Tibial nerve (tissue), 4 donors: ENCODE measurements at regions not wholly inside any gene's neighbourhood (a gene's known extent, or its start where the extent isn't known, plus 50 kb on each side); places are given as distances from the start of the nearest gene placed in this dataset.

Experiments used
- DNase-seq, 2 donors: peaks; one replicate each; pipeline ENCODE4 v3.0.0-alpha.2; 2019; ENCODE audit warnings: low spot score in 2 of 2
- H3K27ac ChIP-seq, 4 donors: fragments of 200-600 bp; sonication (generic) in 3 of 4; one replicate each; pipeline ENCODE4 v1.5.1; 2017 to 2019; ENCODE audit warnings: mild to moderate bottlenecking in 1 of 4
- H3K27me3 ChIP-seq, 2 donors: fragments of 200-600 bp; sonication (generic) in 1 of 2; one replicate each; pipeline versions ENCODE4 v1.5.1 to v1.6.0; 2017 to 2019
- H3K36me3 ChIP-seq, 3 donors: fragments of 200-600 bp; sonication (generic); one replicate each; pipeline ENCODE4 v1.5.1; 2018 to 2019
- H3K4me1 ChIP-seq, 4 donors: fragments of 200-600 bp; sonication (generic) in 3 of 4; one replicate each; pipeline ENCODE4 v1.5.1; 2017 to 2019
- H3K4me3 ChIP-seq, 4 donors: fragments of 200-600 bp; sonication (generic) in 3 of 4; one replicate each; pipeline ENCODE4 v1.5.1; 2017 to 2019; ENCODE audit warnings: mild to moderate bottlenecking in 1 of 4, moderate library complexity in 1 of 4
- H3K9me3 ChIP-seq, 4 donors: fragments of 200-600 bp; sonication (generic) in 3 of 4; one replicate each; pipeline ENCODE4 v1.5.1; 2017 to 2019
- EP300 ChIP-seq, 2 donors: sonication (generic); formaldehyde crosslinking; IDR thresholded peaks; one replicate each; pipeline ENCODE4 v1.6.1; 2017; ENCODE audit warnings: antibody characterized with exemption in 2 of 2, mild to moderate bottlenecking in 1 of 2
- POLR2A ChIP-seq, 2 donors: fragments of 450-650 bp; IDR thresholded peaks; one replicate each; pipeline ENCODE4 v1.6.1; 2017; ENCODE audit warnings: antibody characterized with exemption in 2 of 2, mild to moderate bottlenecking in 2 of 2, moderate library complexity in 2 of 2
- WGBS, 2 donors: methylation state at CpG; one replicate each; pipeline ENCODE4 v1.1.5; 2018; 5-methylcytosine and 5-hydroxymethylcytosine counted together
- TF ChIP-seq, protein P1 (sequence below), 5 experiments: fragments of 200-600 bp in 3 of 5; fragments of 450-650 bp in 2 of 5; sonication (generic) in 3 of 5; IDR thresholded peaks; one replicate each; pipeline ENCODE4 v1.5.1; 2016 to 2019; ENCODE audit warnings: antibody characterized with exemption in 5 of 5, mild to moderate bottlenecking in 3 of 5, moderate library complexity in 2 of 5

- DNase-seq = no peak
- TF ChIP-seq, protein P1, sequence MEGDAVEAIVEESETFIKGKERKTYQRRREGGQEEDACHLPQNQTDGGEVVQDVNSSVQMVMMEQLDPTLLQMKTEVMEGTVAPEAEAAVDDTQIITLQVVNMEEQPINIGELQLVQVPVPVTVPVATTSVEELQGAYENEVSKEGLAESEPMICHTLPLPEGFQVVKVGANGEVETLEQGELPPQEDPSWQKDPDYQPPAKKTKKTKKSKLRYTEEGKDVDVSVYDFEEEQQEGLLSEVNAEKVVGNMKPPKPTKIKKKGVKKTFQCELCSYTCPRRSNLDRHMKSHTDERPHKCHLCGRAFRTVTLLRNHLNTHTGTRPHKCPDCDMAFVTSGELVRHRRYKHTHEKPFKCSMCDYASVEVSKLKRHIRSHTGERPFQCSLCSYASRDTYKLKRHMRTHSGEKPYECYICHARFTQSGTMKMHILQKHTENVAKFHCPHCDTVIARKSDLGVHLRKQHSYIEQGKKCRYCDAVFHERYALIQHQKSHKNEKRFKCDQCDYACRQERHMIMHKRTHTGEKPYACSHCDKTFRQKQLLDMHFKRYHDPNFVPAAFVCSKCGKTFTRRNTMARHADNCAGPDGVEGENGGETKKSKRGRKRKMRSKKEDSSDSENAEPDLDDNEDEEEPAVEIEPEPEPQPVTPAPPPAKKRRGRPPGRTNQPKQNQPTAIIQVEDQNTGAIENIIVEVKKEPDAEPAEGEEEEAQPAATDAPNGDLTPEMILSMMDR (IDR thresholded peaks at IDR 0.05) = no peak
- no peak for TF ChIP-seq POLR2A (IDR thresholded peaks at IDR 0.05)
- no peak for TF ChIP-seq EP300 (IDR thresholded peaks at IDR 0.05)
- Histone ChIP-seq H3K27ac (no peak overlapping the region), H3K4me1 (no peaks in the 10 kb centered on the region), H3K36me3 (no peaks in the 10 kb centered on the region), H3K9me3 (no peaks in the 10 kb centered on the region), H3K27me3 (no peaks in the 10 kb centered on the region), H3K4me3 (no peak overlapping the region)
Measured at GRCh38 chr6:68427630-68428029, 207.5 kb upstream of the ADGRB3 start.

- no peak for DNase-seq
- Histone ChIP-seq H3K27me3 (no peaks in the 10 kb centered on the region), H3K4me1 (no peaks in the 10 kb centered on the region), H3K9me3 (no peaks in the 10 kb centered on the region), H3K4me3 (no peak overlapping the region), H3K27ac (no peak overlapping the region), H3K36me3 (no peaks in the 10 kb centered on the region)
- WGBS, 2 donors = 78 to 81% methylated on average over 2 of the region's 2 CpGs
- TF ChIP-seq EP300 (IDR thresholded peaks at IDR 0.05) = no peak
- TF ChIP-seq, protein P1 (IDR thresholded peaks at IDR 0.05) = no peak
- no peak for TF ChIP-seq POLR2A (IDR thresholded peaks at IDR 0.05)
Measured at GRCh38 chr6:68410021-68410420, 225.1 kb upstream of the ADGRB3 start.

DNA sequence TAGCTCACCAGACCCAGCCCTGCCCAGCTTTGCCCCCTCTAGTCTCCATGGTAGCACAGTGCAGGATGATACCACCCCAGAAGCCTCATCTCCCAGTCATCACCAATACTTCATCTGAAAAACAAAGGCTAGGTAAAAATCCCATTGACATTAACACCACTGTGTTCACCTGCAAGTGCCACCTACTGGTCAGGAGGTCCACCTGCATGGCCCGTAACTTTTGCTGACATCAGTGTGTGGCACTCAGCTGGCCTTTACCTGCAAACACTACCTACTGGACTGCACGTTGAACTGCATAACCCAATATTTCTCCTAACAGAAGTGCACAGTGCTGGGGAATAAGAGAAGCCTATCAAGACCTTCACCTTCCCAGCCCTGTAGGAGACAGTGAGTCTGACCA lies 234.7 kb upstream of the ADGRB3 start:
- WGBS, 2 donors = 88 to 90% methylated on average over 2 of the region's 2 CpGs

GRCh38 chr6:68391953-68392352 lies 243.1 kb upstream of the ADGRB3 start:
- DNase-seq = no peak
- no peak overlapping the region for H3K27ac ChIP-seq
- H3K27me3 ChIP-seq = no peaks in the 10 kb centered on the region
- H3K9me3 ChIP-seq = no peaks in the 10 kb centered on the region
- no peaks in the 10 kb centered on the region for H3K36me3 ChIP-seq
- no peaks in the 10 kb centered on the region for H3K4me1 ChIP-seq
- no peak overlapping the region for H3K4me3 ChIP-seq
- TF ChIP-seq, protein P1 (IDR thresholded peaks at IDR 0.05) = no peak
- TF ChIP-seq EP300 (IDR thresholded peaks at IDR 0.05) = no peak
- no peak for TF ChIP-seq POLR2A (IDR thresholded peaks at IDR 0.05)

More for the DNA sequence above, 234.7 kb upstream of the ADGRB3 start:
- H3K27ac ChIP-seq = no peak overlapping the region
- no peaks in the 10 kb centered on the region for H3K27me3 ChIP-seq
- no peaks in the 10 kb centered on the region for H3K4me1 ChIP-seq
- no peak for DNase-seq
- no peaks in the 10 kb centered on the region for H3K36me3 ChIP-seq
- H3K9me3 ChIP-seq = peaks cover 0 to 25% (median 0%) of the 10 kb centered on the region in 4 donors
- H3K4me3 ChIP-seq = no peak overlapping the region
- TF ChIP-seq POLR2A (IDR thresholded peaks at IDR 0.05) = no peak
- TF ChIP-seq, protein P1 (IDR thresholded peaks at IDR 0.05) = no peak
- TF ChIP-seq EP300 (IDR thresholded peaks at IDR 0.05) = no peak

DNA sequence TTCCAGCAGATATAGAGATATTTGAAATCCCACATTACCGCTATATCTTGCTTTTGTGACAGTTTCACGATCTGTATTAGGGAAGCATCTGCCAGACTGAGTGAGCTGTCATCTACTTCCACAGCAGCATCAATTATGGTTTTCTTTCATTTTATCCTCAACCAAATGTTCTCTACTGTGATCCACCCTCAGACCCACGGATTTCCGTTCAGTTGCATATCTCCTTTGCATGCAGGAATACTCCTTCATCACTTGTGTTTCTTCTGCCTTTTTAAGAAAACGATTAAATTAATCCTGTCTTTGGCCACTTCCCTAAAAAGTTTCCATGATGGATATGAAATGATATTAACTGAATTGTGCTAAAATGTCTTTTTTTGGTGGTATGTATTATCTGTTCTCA lies 262.1 kb upstream of the ADGRB3 start:
- Histone ChIP-seq H3K27me3 (no peaks in the 10 kb centered on the region), H3K9me3 (no peaks in the 10 kb centered on the region), H3K4me1 (no peaks in the 10 kb centered on the region), H3K4me3 (no peak overlapping the region), H3K27ac (no peak overlapping the region), H3K36me3 (no peaks in the 10 kb centered on the region)
- no peak for DNase-seq
- WGBS, 2 donors = 84 to 88% methylated on average over 5 of the region's 5 CpGs
- TF ChIP-seq, protein P1 (IDR thresholded peaks at IDR 0.05) = no peak
- no peak for TF ChIP-seq EP300 (IDR thresholded peaks at IDR 0.05)
- no peak for TF ChIP-seq POLR2A (IDR thresholded peaks at IDR 0.05)
